ENCODE measurements at regions not wholly inside any gene's neighbourhood (a gene's known extent, or its start where the extent isn't known, plus 50 kb on each side); places are given as distances from the start of the nearest gene placed in this dataset.

DNA sequence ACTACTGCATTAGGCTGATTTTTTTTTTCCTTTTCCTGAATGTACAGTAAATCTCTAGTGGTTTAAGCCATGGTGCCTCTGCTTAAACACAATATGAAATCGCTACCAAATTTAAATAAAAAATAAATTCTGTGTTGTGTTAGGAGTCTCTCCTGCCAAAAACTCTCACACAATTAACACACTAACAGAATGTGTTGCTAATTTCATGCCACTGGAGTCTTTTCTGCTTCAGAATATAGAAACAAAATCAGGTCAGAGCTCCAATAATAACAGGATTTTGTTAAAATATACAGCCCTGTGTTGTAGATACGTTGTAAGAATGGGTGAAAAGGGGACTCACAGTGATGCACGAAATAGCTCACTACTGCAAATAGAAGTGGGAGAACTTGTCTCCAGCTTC is 398.8 kb downstream of the ZSWIM6 start:
- BruUV-seq (replicated peaks), result no TSS peak
- Histone ChIP-seq H3K36me3 (ENCODE audit: low read depth) (no peaks in the 10 kb centered on the region), H2AFZ (no peak overlapping the region), H3K4me3 (no peak overlapping the region), H3K27ac (no peak overlapping the region), H3K27me3 (ENCODE audit: insufficient read depth, low read depth) (peaks cover 87% of the 10 kb centered on the region), H4K20me1 (ENCODE audit: insufficient read depth) (no peaks in the 10 kb centered on the region), H3K4me2 (no peak overlapping the region), H3K79me2 (ENCODE audit: low read depth) (no peaks in the 10 kb centered on the region), H3F3A (ENCODE audit: insufficient read depth, low read depth) (no peaks in the 10 kb centered on the region), H3K9me2 (ENCODE audit: insufficient read depth) (no peaks in the 10 kb centered on the region), H3K9me3 (ENCODE audit: insufficient read depth, low read depth) (no peaks in the 10 kb centered on the region), H3K4me1 (replicated peaks; ENCODE audit: insufficient read depth) (no peaks in the 10 kb centered on the region)
- intact Hi-C loops (cut with micrococcal nuclease; ENCODE audit: unreplicated experiment), result no loop called here
- ChIA-PET POLR2A (ENCODE audit: unreplicated experiment) (no interaction called here), CTCF (no interaction called here)
- TF ChIP-seq, protein P1, sequence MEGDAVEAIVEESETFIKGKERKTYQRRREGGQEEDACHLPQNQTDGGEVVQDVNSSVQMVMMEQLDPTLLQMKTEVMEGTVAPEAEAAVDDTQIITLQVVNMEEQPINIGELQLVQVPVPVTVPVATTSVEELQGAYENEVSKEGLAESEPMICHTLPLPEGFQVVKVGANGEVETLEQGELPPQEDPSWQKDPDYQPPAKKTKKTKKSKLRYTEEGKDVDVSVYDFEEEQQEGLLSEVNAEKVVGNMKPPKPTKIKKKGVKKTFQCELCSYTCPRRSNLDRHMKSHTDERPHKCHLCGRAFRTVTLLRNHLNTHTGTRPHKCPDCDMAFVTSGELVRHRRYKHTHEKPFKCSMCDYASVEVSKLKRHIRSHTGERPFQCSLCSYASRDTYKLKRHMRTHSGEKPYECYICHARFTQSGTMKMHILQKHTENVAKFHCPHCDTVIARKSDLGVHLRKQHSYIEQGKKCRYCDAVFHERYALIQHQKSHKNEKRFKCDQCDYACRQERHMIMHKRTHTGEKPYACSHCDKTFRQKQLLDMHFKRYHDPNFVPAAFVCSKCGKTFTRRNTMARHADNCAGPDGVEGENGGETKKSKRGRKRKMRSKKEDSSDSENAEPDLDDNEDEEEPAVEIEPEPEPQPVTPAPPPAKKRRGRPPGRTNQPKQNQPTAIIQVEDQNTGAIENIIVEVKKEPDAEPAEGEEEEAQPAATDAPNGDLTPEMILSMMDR (conservative IDR thresholded peaks at IDR 0.05), result no peak
- no peak for TF ChIP-seq EZH2 (IDR thresholded peaks at IDR 0.05; ENCODE audit: low read depth)
- no peak for DNase-seq

DNA sequence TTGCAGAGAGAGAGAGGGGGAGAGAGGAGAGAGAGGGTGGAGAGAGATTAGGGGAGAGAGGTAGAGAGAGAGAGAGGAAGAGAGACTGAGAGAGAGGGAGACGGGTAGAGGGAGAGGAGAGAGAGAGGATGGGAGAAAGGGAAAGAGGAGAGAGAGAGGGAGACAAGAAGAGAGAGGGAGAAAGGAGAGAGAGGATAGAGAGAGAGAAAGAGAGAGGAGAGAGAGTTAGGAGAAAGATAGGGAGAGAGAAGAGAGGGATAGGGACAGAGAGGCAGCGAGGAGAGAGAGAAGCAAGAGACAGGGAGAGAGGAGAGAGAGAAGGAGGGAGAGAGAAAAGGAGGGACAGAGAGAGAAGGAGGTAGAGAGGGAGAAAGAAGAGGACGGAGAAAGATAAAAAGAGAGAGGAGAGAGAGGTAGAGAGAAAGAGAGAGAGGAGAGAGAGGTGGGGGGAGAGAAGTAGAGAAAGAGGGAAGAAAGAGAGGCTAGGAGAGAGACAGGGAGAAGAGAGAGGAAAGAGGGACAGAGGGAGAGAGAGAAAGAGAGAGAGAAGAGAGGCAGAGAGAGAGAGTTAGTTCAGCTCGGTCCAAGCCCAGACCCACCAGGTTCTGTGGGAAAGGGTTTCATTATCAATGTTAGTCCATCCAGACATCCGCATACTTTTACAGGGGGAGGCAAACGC is 399.3 kb downstream of the ZSWIM6 start:
- no peaks in the 10 kb centered on the region for H3K4me1 ChIP-seq (replicated peaks; ENCODE audit: insufficient read depth)
- BruUV-seq (replicated peaks), result no TSS peak
- H3K9me3 ChIP-seq (ENCODE audit: insufficient read depth, low read depth), result no peaks in the 10 kb centered on the region
- DNase-seq, result no peak
- no peak overlapping the region for H3K4me3 ChIP-seq
- no peak overlapping the region for H3K27ac ChIP-seq
- no peak overlapping the region for H2AFZ ChIP-seq
- H3K9me2 ChIP-seq (ENCODE audit: insufficient read depth), result no peaks in the 10 kb centered on the region
- CTCF ChIA-PET, result no interaction called here
- H3K36me3 ChIP-seq (ENCODE audit: low read depth), result no peaks in the 10 kb centered on the region
- no peaks in the 10 kb centered on the region for H3F3A ChIP-seq (ENCODE audit: insufficient read depth, low read depth)
- POLR2A ChIA-PET (ENCODE audit: unreplicated experiment), result no interaction called here
- H3K79me2 ChIP-seq (ENCODE audit: low read depth), result no peaks in the 10 kb centered on the region
- intact Hi-C loops (cut with micrococcal nuclease; ENCODE audit: unreplicated experiment), result no loop called here
- TF ChIP-seq, protein P1 (conservative IDR thresholded peaks at IDR 0.05), result no peak
- TF ChIP-seq EZH2 (IDR thresholded peaks at IDR 0.05; ENCODE audit: low read depth), result no peak
- no peak overlapping the region for H3K4me2 ChIP-seq
- no peaks in the 10 kb centered on the region for H4K20me1 ChIP-seq (ENCODE audit: insufficient read depth)
- H3K27me3 ChIP-seq (ENCODE audit: insufficient read depth, low read depth), result peaks cover 85% of the 10 kb centered on the region

DNA sequence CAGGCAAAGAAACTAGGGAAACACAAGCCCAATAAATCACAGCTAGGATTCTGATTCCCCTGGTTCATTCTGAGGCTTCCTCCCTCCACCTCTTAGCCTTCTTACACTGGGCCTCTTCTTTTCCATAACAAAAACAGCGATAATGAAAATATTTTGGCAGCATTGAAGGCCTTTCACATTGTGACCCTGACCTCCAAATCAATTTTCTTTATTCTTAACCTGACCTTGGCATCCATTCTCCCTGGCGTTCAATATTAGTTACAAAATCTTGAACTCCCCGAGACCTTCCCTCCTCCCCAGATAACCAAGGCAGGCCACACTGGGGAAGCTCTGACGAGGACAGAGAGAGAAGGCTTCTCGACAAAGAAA is 399.9 kb downstream of the ZSWIM6 start:
- Histone ChIP-seq H3K27me3 (ENCODE audit: insufficient read depth, low read depth) (peaks cover 80% of the 10 kb centered on the region), H3K4me3 (no peak overlapping the region), H3K9me3 (ENCODE audit: insufficient read depth, low read depth) (no peaks in the 10 kb centered on the region), H3K36me3 (ENCODE audit: low read depth) (no peaks in the 10 kb centered on the region), H3K4me1 (replicated peaks; ENCODE audit: insufficient read depth) (no peaks in the 10 kb centered on the region), H3K9me2 (ENCODE audit: insufficient read depth) (no peaks in the 10 kb centered on the region), H3F3A (ENCODE audit: insufficient read depth, low read depth) (no peaks in the 10 kb centered on the region), H3K79me2 (ENCODE audit: low read depth) (no peaks in the 10 kb centered on the region), H4K20me1 (ENCODE audit: insufficient read depth) (no peaks in the 10 kb centered on the region), H3K27ac (no peak overlapping the region), H3K4me2 (no peak overlapping the region), H2AFZ (no peak overlapping the region)
- ChIA-PET CTCF (no interaction called here), POLR2A (ENCODE audit: unreplicated experiment) (no interaction called here)
- intact Hi-C loops (cut with micrococcal nuclease; ENCODE audit: unreplicated experiment), result no loop called here
- TF ChIP-seq, protein P1 (conservative IDR thresholded peaks at IDR 0.05), result no peak
- no peak for TF ChIP-seq EZH2 (IDR thresholded peaks at IDR 0.05; ENCODE audit: low read depth)
- no TSS peak for BruUV-seq (replicated peaks)
- no peak for DNase-seq
